GM19468 (cell line): ENCODE measurements at regions not wholly inside any gene's neighbourhood (a gene's known extent, or its start where the extent isn't known, plus 50 kb on each side); places are given as distances from the start of the nearest gene placed in this dataset.

ENCODE experiments used
- ATAC-seq: cut with Tn5 transposase; IDR thresholded peaks from one replicate; pipeline ENCODE4 v1.9.1; 2021; ENCODE audit warnings: mild to moderate bottlenecking, moderate library complexity, moderate number of reproducible peaks; ENCODE audit not compliant: unreplicated experiment; ENCODE audit errors: extremely low read depth

- ATAC-seq = no peak
Measured at GRCh38 chr20:11181966-11182365, 508.2 kb upstream of the JAG1 start.

- ATAC-seq = no peak
Measured at GRCh38 chr20:11182720-11183119, 508.9 kb upstream of the JAG1 start.

GRCh38 chr20:11186301-11187008, 512.7 kb upstream of the JAG1 start:
- no peak for ATAC-seq

GRCh38 chr20:11188843-11189603, 515.2 kb upstream of the JAG1 start:
- ATAC-seq = no peak

GRCh38 chr20:11190741-11191140, 516.9 kb upstream of the JAG1 start:
- no peak for ATAC-seq

- ATAC-seq = no peak
Measured at GRCh38 chr20:11192106-11192505, 518.3 kb upstream of the JAG1 start.

- no peak for ATAC-seq
Measured at GRCh38 chr20:11193241-11193640, 519.4 kb upstream of the JAG1 start.

GRCh38 chr20:11195169-11195568, 521.4 kb upstream of the JAG1 start:
- ATAC-seq = no peak

GRCh38 chr20:11195899-11196558, 522.2 kb upstream of the JAG1 start:
- ATAC-seq = no peak

- ATAC-seq = no peak
Measured at GRCh38 chr20:11197851-11198250, 524.1 kb upstream of the JAG1 start.

- no peak for ATAC-seq
Measured at GRCh38 chr20:11200423-11200822, 526.6 kb upstream of the JAG1 start.

- no peak for ATAC-seq
Measured at GRCh38 chr20:11204926-11205768, 531.3 kb upstream of the JAG1 start.

- no peak for ATAC-seq
Measured at GRCh38 chr20:11205769-11206362, 532.1 kb upstream of the JAG1 start.

- no peak for ATAC-seq
Measured at GRCh38 chr20:11207749-11208502, 534.1 kb upstream of the JAG1 start.

- no peak for ATAC-seq
Measured at GRCh38 chr20:11210611-11211010, 536.8 kb upstream of the JAG1 start.

GRCh38 chr20:11212272-11212671, 538.5 kb upstream of the JAG1 start:
- ATAC-seq = no peak

GRCh38 chr20:11212902-11213301, 539.1 kb upstream of the JAG1 start:
- ATAC-seq = no peak

GRCh38 chr20:11214256-11214840, 540.5 kb upstream of the JAG1 start:
- no peak for ATAC-seq
